ENCODE measurements at regions not wholly inside any gene's neighbourhood (a gene's known extent, or its start where the extent isn't known, plus 50 kb on each side); places are given as distances from the start of the nearest gene placed in this dataset.

GRCh38 chr7:54690050-54690443, 69.0 kb downstream of the SEC61G start:
- no peak for TF ChIP-seq POLR2AphosphoS5 (IDR thresholded peaks at IDR 0.05; ENCODE audit: low read depth, low read length)
- TF ChIP-seq POLR2A (IDR thresholded peaks at IDR 0.05; ENCODE audit: low read depth, low read length) = no peak
- TF ChIP-seq SPI1 (IDR thresholded peaks at IDR 0.05; ENCODE audit: low read depth, low read length) = no peak
